Right kidney (tissue), 1 donor: ENCODE measurements at regions not wholly inside any gene's neighbourhood (a gene's known extent, or its start where the extent isn't known, plus 50 kb on each side); places are given as distances from the start of the nearest gene placed in this dataset.

Source experiments
- DNase-seq: peaks from one replicate; pipeline ENCODE4 v3.0.0-alpha.2; 2016

DNA sequence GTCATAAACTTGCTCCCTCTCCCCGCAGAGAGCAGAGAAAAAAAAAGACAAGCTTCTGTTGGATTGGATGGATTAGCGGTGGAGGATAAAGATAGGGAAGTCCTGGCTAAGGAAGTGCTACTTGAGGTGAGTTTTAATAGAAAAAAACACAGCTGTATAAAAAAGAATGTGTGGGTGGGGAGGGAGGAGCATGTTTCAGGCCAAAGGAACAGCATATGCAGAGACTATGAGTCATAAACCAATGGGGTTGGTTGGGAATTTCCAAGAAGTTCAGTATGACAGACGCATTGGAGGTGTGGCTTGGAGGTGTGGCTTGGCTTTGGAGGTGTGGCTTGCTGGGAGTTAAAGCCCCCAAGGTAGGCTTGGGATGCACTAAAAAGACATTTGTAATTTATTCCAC is 103.0 kb upstream of the LSM8 start:
- no peak for DNase-seq

- no peak for DNase-seq
These were observed 101.5 kb upstream of the LSM8 start for GRCh38 chr7:118082506-118082905.

DNA sequence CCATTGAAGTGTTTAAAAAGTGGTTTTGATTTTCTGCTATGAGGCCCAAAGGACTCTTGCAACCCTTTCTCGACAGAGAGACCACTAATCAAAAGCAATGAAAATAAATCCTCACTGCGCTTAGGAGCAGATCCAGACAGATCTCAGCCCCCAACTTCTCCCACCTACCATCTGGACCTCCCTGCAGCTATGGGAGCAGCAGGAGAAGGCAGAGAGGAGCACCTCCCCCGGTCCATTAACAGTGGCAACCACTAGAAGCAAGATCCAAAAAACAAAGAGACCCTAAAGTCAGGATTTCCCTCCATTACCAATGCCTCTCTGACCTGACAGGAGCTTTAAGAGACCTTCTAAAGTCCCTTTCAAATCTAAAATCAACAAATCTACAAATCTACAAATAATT is 99.0 kb upstream of the LSM8 start:
- DNase-seq = no peak

DNA sequence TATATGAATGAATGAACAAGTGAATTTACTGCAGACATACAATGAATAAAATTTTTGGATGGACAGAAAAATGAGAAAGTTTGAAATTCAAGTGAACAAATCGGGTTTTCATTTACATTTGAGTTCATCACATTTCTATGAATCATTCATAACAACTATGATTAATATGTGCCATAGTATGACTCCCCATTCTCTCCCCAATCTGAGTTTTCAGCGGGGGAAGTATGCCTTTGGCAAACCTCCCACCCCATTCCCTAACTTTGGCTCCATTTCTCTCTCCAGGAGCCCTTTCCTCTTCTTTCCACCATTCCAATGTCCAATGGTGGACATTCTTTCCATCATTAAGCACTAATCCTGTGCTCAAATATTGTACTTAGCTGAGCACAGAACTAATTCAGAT is 96.8 kb upstream of the LSM8 start:
- DNase-seq = no peak

- DNase-seq = no peak
These were observed 89.9 kb upstream of the LSM8 start for GRCh38 chr7:118094044-118094443.

DNA sequence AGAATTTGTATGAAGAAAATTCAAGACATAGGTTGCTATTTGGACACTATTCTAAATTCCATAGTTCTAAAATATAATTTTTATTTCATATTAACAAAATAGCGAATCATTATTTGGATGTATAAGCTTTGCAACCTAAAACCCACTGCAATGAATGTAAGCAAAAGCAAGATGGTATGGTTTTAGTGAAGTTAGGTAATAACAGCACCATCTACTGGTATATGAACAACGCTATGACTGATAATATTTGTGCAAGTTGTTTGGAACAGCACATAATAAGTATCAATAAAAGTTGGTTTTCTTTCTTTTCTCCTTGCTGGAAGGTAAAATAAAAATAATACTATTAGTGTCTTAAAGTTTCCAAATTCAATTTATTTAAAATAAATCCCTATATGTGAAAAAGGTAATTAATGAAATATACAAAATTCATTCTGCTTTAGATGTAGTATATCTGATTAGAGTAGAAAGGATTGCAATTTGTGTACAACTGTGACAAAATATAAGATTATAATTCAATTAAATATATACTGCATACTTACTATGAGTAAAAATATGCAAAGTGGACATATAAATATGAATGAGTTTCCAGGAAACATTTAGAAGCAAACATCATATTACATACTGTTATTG is 79.0 kb upstream of the LSM8 start:
- DNase-seq = no peak

GRCh38 chr7:118109607-118110006 is 74.4 kb upstream of the LSM8 start:
- no peak for DNase-seq

- no peak for DNase-seq
These were observed 73.6 kb upstream of the LSM8 start for GRCh38 chr7:118110178-118110925.

DNA sequence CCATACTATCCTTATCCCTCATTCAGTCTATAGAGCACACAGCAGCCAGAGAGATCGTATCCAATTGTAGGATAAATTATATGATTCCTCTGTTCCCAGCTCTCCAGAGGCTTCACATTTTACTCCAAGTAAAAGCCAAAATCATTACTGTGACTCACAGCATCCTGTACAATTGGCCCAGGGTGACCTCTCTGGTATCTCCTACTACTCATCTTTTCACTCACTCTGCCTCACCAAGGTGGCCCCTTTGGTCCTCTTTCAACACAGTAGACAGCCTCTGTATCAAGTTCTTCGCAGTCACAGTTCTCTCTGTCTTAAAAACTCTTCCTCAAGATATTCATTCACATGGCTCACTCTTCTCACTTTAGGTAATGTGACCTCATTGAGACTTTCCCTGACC is 72.6 kb upstream of the LSM8 start:
- no peak for DNase-seq

- no peak for DNase-seq
These were observed 69.8 kb upstream of the LSM8 start for GRCh38 chr7:118114175-118114574.

DNA sequence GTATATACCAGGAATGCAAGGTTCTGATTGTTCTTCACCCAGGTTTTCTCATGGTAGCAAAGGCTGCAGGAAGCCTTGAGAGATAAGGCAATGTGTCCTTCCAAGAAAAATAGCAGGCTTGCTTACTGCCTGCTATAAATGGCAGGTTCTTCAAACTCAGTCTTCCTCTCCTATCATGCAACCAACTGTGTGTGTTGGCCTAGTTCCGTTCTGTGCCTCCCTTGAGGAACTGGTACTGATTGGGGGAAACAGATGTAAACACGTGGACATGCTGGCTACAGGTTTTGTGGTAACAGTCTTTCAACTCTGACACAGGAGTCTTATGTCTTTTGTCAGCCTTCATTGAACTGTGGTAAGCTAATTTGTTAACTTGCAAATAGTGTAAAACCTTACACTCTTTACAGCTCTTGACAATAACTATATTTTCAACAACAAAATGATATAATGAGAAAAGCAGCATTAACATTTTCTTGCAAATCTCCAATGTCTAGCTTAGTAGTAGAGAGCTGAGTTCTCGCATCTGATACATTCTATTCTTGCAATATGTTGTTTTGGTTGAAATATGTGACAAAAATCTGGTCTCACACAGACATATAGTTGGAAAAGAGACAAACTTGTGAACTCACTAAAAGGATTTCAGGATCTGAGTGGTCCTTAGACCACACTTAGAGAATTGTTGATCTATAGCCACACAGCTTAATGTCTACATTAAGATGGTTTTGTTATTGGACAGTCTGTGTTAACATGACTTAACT is 54.7 kb upstream of the LSM8 start:
- no peak for DNase-seq

DNA sequence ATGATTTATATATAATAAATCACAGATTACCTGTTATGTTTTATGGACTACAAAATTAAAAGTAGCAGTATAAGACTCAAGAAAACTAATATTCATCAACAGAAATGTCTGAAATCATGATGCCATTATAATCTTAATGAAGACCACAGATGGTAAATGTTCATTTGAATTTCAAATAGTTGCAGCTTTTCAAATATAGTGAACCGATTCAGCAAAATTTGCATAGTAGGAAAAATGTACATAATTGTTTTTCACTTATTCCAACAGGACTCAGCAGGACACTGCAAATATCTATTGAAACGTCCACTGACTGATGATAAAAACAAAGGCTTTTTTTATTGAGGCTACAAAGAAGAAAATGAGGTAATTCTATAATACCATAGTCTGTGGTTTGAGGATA is 51.2 kb upstream of the LSM8 start:
- no peak for DNase-seq
